Stomach (tissue), 4 donors: ENCODE measurements at regions not wholly inside any gene's neighbourhood (a gene's known extent, or its start where the extent isn't known, plus 50 kb on each side); places are given as distances from the start of the nearest gene placed in this dataset.

Experiments
- CTCF ChIP-seq, 7 experiments: fragments of 450-650 bp in 4 of 7; fragments of 200-600 bp in 3 of 7; sonication (generic) in 3 of 7; IDR thresholded peaks; one replicate each; pipeline ENCODE4 v1.5.1; 2016 to 2019; ENCODE audit warnings: antibody characterized with exemption in 7 of 7, control low read depth in 2 of 7, mild to moderate bottlenecking in 1 of 7
- POLR2A ChIP-seq, 4 donors: fragments of 450-650 bp; IDR thresholded peaks; one replicate each; pipeline ENCODE4 v1.6.1; 2016; ENCODE audit warnings: antibody characterized with exemption in 4 of 4, control low read depth in 2 of 4, mild to moderate bottlenecking in 1 of 4, moderate library complexity in 1 of 4
- POLR2AphosphoS5 ChIP-seq, 3 donors: sonication (generic); formaldehyde crosslinking; IDR thresholded peaks; one replicate each; pipeline ENCODE4 v1.6.1; 2016; ENCODE audit warnings: antibody characterized with exemption in 3 of 3

- no peak for TF ChIP-seq CTCF (IDR thresholded peaks at IDR 0.05)
- no peak for TF ChIP-seq POLR2AphosphoS5 (IDR thresholded peaks at IDR 0.05)
- no peak for TF ChIP-seq POLR2A (IDR thresholded peaks at IDR 0.05)
These were observed 83.1 kb upstream of the VCX start for GRCh38 chrX:7759830-7760229.
